Fibroblast of skin of left biceps (primary cell): ENCODE measurements at regions not wholly inside any gene's neighbourhood (a gene's known extent, or its start where the extent isn't known, plus 50 kb on each side); places are given as distances from the start of the nearest gene placed in this dataset.

Experiments used
- DNase-seq, 2 experiments: peaks; one replicate each; pipeline ENCODE4 v3.0.0-alpha.2; 2013; ENCODE audit warnings: low read depth in 2 of 2

GRCh38 chr18:37717098-37717497, 151.5 kb upstream of the CELF4 start:
- DNase-seq: no peak

GRCh38 chr18:37716106-37716735, 150.6 kb upstream of the CELF4 start:
- DNase-seq: no peak

GRCh38 chr18:37714691-37715090, 149.1 kb upstream of the CELF4 start:
- no peak for DNase-seq

GRCh38 chr18:37712776-37713175, 147.2 kb upstream of the CELF4 start:
- DNase-seq: no peak

GRCh38 chr18:37711766-37712505, 146.3 kb upstream of the CELF4 start:
- DNase-seq: no peak

- no peak for DNase-seq
Observed at GRCh38 chr18:37710726-37711125, 145.1 kb upstream of the CELF4 start.

GRCh38 chr18:37709740-37710139, 144.1 kb upstream of the CELF4 start:
- DNase-seq: no peak

- no peak for DNase-seq
Observed at GRCh38 chr18:37705016-37705415, 139.4 kb upstream of the CELF4 start.

GRCh38 chr18:37702841-37703240, 137.2 kb upstream of the CELF4 start:
- no peak for DNase-seq

GRCh38 chr18:37701967-37702366, 136.4 kb upstream of the CELF4 start:
- no peak for DNase-seq

GRCh38 chr18:37698508-37699040, 133.0 kb upstream of the CELF4 start:
- no peak for DNase-seq

GRCh38 chr18:37694516-37694915, 128.9 kb upstream of the CELF4 start:
- DNase-seq: no peak

- no peak for DNase-seq
Observed at GRCh38 chr18:37691162-37691561, 125.6 kb upstream of the CELF4 start.

- DNase-seq: no peak
Observed at GRCh38 chr18:37689841-37690240, 124.2 kb upstream of the CELF4 start.

- DNase-seq: no peak
Observed at GRCh38 chr18:37684590-37684989, 119.0 kb upstream of the CELF4 start.

GRCh38 chr18:37684183-37684582, 118.6 kb upstream of the CELF4 start:
- no peak for DNase-seq

GRCh38 chr18:37680911-37681310, 115.3 kb upstream of the CELF4 start:
- no peak for DNase-seq

GRCh38 chr18:37676276-37676675, 110.7 kb upstream of the CELF4 start:
- DNase-seq: no peak

GRCh38 chr18:37675699-37676098, 110.1 kb upstream of the CELF4 start:
- DNase-seq: no peak

GRCh38 chr18:37674570-37674969, 109.0 kb upstream of the CELF4 start:
- no peak for DNase-seq

- DNase-seq: no peak
Observed at GRCh38 chr18:37673671-37674070, 108.1 kb upstream of the CELF4 start.

GRCh38 chr18:37672932-37673595, 107.5 kb upstream of the CELF4 start:
- no peak for DNase-seq

- DNase-seq: no peak
Observed at GRCh38 chr18:37672001-37672400, 106.4 kb upstream of the CELF4 start.
